ENCODE measurements at regions not wholly inside any gene's neighbourhood (a gene's known extent, or its start where the extent isn't known, plus 50 kb on each side); places are given as distances from the start of the nearest gene placed in this dataset.
A peak's percentile ranks its signal among the peaks of the same experiment; 100 is the strongest.

GRCh38 chr9:16031486-16031885 lies 478.6 kb downstream of the CCDC171 start:
- no peaks in the 10 kb centered on the region for H3K4me1 ChIP-seq
- H2AFZ ChIP-seq (replicated peaks) = no peak overlapping the region
- H3K4me3 Mint-ChIP-seq = no peak overlapping the region
- H3K9me3 Mint-ChIP-seq = peaks cover 17% of the 10 kb centered on the region
- DNase-seq (ENCODE audit: low spot score) = no peak
- H3K27ac Mint-ChIP-seq = no peak overlapping the region
- H3K27me3 ChIP-seq = no peaks in the 10 kb centered on the region
- no peak overlapping the region for H3K4me3 ChIP-seq
- H3K4me1 Mint-ChIP-seq = peaks cover 8% of the 10 kb centered on the region
- H4K20me1 ChIP-seq (ENCODE audit: low read depth) = no peaks in the 10 kb centered on the region
- H3K9me3 ChIP-seq (ENCODE audit: low read depth) = no peaks in the 10 kb centered on the region
- H3F3A ChIP-seq (ENCODE audit: low read depth) = no peaks in the 10 kb centered on the region
- H3K79me2 ChIP-seq (ENCODE audit: low read depth) = no peaks in the 10 kb centered on the region
- peaks cover 3% of the 10 kb centered on the region for H3K27me3 Mint-ChIP-seq (ENCODE audit: insufficient read depth, low read depth)
- TF ChIP-seq EZH2 (IDR thresholded peaks at IDR 0.05) (no peak), EZH2phosphoT487 (IDR thresholded peaks at IDR 0.05) (no peak)
- TF ChIP-seq, protein P1, sequence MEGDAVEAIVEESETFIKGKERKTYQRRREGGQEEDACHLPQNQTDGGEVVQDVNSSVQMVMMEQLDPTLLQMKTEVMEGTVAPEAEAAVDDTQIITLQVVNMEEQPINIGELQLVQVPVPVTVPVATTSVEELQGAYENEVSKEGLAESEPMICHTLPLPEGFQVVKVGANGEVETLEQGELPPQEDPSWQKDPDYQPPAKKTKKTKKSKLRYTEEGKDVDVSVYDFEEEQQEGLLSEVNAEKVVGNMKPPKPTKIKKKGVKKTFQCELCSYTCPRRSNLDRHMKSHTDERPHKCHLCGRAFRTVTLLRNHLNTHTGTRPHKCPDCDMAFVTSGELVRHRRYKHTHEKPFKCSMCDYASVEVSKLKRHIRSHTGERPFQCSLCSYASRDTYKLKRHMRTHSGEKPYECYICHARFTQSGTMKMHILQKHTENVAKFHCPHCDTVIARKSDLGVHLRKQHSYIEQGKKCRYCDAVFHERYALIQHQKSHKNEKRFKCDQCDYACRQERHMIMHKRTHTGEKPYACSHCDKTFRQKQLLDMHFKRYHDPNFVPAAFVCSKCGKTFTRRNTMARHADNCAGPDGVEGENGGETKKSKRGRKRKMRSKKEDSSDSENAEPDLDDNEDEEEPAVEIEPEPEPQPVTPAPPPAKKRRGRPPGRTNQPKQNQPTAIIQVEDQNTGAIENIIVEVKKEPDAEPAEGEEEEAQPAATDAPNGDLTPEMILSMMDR (IDR thresholded peaks at IDR 0.05) = no peak
- H3K27ac ChIP-seq = no peak overlapping the region
- no peak overlapping the region for H3K4me2 ChIP-seq
- peaks cover 6% of the 10 kb centered on the region for H3K36me3 Mint-ChIP-seq
- H3K36me3 ChIP-seq = no peaks in the 10 kb centered on the region
- H3K9ac ChIP-seq = no peak overlapping the region

DNA sequence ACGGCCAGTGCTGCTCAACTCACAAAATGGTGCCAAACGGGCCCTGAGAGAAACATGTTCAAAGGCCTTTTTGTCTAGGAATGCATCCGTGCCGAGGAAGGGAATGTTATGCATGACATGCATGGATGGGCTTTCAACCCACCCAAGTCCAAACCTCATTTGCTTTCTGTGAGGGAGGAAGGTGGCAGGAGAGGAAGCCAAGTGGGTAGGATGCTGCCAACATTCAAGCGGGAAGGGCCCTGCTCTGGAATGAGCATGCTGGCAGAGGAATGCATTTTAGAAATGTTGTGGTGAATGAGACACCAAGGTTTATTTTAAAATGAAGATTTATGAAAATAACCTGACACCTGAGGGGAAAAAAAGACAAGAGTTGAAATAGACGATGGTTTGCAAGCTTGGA lies 479.1 kb downstream of the CCDC171 start:
- TF ChIP-seq, protein P1 (IDR thresholded peaks at IDR 0.05) = no peak
- TF ChIP-seq EZH2phosphoT487 (IDR thresholded peaks at IDR 0.05) = no peak
- TF ChIP-seq EZH2 (IDR thresholded peaks at IDR 0.05) = no peak
- Histone ChIP-seq H3F3A (ENCODE audit: low read depth) (no peaks in the 10 kb centered on the region), H3K9me3 (ENCODE audit: low read depth) (no peaks in the 10 kb centered on the region), H3K79me2 (ENCODE audit: low read depth) (no peaks in the 10 kb centered on the region), H4K20me1 (ENCODE audit: low read depth) (no peaks in the 10 kb centered on the region), H3K27ac (no peak overlapping the region), H3K4me2 (no peak overlapping the region), H3K4me1 (no peaks in the 10 kb centered on the region), H3K27me3 (no peaks in the 10 kb centered on the region), H3K9ac (no peak overlapping the region), H2AFZ (replicated peaks) (no peak overlapping the region), H3K36me3 (no peaks in the 10 kb centered on the region), H3K4me3 (no peak overlapping the region)
- peaks cover 8% of the 10 kb centered on the region for H3K4me1 Mint-ChIP-seq
- no peak for DNase-seq (ENCODE audit: low spot score)
- peaks cover 9% of the 10 kb centered on the region for H3K36me3 Mint-ChIP-seq
- peaks cover 17% of the 10 kb centered on the region for H3K9me3 Mint-ChIP-seq
- no peak overlapping the region for H3K4me3 Mint-ChIP-seq
- H3K27ac Mint-ChIP-seq = no peak overlapping the region
- H3K27me3 Mint-ChIP-seq (ENCODE audit: insufficient read depth, low read depth) = peaks cover 3% of the 10 kb centered on the region

- Histone ChIP-seq H3K79me2 (ENCODE audit: low read depth) (no peaks in the 10 kb centered on the region), H3K9ac (no peak overlapping the region), H2AFZ (replicated peaks) (no peak overlapping the region), H3K27me3 (no peaks in the 10 kb centered on the region), H3K4me3 (no peak overlapping the region), H3K4me2 (no peak overlapping the region), H3K4me1 (no peaks in the 10 kb centered on the region), H3F3A (ENCODE audit: low read depth) (no peaks in the 10 kb centered on the region), H3K27ac (no peak overlapping the region), H4K20me1 (ENCODE audit: low read depth) (no peaks in the 10 kb centered on the region), H3K36me3 (no peaks in the 10 kb centered on the region), H3K9me3 (ENCODE audit: low read depth) (no peaks in the 10 kb centered on the region)
- Mint-ChIP-seq H3K4me3 (no peak overlapping the region), H3K9me3 (peaks cover 20% of the 10 kb centered on the region), H3K27me3 (ENCODE audit: insufficient read depth, low read depth) (peaks cover 3% of the 10 kb centered on the region), H3K27ac (no peak overlapping the region), H3K36me3 (peaks cover 9% of the 10 kb centered on the region), H3K4me1 (peaks cover 8% of the 10 kb centered on the region)
- peak; percentile 49 for DNase-seq (ENCODE audit: low spot score)
- TF ChIP-seq, protein P1 (IDR thresholded peaks at IDR 0.05) = peak; percentile 26
- no peak for TF ChIP-seq EZH2 (IDR thresholded peaks at IDR 0.05)
Measured at GRCh38 chr9:16032799-16033198, 480.0 kb downstream of the CCDC171 start.
